Astrocyte of the hippocampus (primary cell): ENCODE measurements at regions not wholly inside any gene's neighbourhood (a gene's known extent, or its start where the extent isn't known, plus 50 kb on each side); places are given as distances from the start of the nearest gene placed in this dataset.

ENCODE experiments used
- DNase-seq: peaks from one replicate; pipeline ENCODE4 v3.0.0; 2011; ENCODE audit warnings: low read depth, low spot score

DNA sequence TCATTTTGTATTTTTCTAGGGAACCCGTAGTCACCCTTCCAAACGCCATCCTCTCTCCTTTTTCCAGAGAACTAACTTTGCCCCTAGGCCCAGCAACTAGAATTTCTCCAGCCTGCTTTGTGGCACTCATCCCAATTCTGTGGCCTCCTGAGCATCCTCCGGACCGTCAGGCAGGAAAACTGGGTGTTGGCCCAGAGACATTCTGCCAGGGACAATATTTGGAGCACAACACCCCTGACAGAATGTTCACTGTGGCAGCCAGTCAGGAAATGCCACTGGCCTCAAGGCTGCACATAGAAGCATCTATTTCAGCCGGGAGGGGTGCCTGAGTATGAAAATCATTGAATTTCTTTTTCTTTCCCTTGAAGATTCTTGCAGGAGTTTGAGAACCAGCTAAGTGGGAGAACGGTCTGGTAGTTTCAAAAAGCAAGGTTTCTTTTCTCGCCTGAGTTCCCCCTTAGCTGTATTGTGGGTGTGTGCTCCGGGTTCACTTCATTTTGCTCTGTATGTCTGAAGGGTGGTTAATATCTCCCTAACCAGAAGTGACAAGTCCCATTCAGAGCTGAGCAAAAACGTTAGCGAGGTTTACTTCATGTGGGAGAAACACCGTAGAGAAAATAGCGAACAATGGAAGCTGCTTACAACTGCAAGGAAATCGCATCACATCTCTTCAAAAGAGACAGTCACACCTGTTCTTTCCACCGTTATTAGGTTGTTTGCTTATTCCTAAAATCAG is 108.1 kb upstream of the TPM1 start:
- DNase-seq = no peak

DNA sequence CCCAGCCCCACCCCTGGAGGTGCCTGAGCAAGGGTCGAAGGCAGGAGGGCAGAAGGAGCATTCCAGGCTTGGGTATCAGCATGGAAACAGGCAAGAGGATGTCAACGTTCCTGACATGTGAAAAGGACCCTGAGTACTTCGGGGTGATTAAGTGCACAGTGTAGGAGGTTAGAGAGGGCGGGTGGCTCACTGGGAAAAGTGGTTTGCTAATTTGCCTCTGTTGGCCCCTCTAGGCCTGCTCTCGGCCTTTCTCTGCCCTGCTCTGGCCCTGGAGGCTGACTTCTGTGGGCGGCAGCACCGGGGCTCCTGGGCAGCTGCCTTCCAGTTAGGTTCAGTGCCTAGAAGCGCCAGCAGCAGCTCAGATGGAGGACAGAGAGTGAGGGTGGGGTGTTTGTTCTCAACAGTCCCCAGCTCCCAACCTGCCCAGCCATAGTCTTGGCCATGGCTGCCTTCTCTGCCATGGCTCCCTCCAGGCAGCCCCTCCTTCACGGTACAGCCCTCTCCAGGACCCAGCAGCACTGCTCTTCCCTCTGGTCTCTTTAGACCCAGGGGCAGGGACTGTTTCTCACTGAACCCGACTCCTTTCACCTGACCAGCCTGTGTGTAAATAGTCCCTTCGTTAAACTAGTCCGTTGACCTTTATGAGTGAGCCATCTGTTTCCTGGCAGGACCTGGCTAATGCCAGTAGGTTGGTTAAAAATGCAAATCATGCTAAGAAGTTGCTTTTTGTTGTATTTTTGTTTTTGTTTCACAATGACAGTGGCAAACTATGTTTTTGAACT is 107.1 kb upstream of the TPM1 start:
- DNase-seq = no peak

DNA sequence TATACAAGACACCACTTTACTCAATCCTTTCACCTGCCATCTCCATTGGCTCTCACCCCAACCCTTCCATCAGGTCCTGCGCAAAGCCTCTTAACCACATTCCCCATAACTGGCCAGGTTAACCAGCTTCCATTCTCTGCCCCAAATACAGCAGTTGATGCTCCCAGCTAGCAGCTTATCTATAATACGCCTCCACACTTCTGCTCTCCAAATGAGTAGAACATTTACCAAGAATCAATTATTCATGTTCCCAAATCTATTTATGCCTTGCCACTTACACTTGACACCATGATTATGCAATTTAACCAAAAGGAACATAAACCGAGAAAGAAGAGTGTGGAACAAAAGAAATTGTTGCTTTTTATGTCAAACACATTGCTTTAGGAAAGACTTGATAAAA is 103.7 kb upstream of the TPM1 start:
- no peak for DNase-seq

DNA sequence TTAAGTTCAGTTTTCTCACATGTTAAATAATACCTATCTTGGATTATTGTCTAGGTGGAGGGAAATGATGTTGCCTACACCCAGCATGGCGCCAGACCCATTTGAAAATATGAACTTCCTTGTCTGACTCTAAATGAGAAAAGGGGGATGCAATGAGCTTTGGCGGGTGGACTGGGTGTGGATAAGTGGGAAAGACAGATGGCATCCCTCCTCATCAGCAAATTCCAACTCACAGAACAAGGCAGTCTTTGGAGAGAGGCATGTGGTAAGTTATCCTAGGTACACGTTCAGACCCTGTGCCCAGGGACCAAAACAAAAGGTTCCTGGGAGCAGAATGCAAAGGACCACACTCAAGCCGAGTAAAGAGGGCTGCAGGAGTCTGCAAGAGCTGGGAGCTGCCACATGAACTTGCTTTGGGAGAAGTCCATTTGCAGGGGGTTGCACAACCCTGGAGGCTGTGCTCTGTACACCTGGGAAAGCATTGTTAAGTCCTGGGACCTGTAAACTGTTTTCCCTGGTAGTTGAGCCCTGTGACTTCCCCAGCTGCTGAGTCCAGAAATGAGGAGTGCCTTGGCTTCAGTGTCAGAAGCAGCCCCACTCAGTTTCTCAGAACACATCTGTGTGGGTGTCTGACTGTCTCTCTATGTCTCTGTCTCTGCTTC is 102.3 kb upstream of the TPM1 start:
- DNase-seq = no peak

DNA sequence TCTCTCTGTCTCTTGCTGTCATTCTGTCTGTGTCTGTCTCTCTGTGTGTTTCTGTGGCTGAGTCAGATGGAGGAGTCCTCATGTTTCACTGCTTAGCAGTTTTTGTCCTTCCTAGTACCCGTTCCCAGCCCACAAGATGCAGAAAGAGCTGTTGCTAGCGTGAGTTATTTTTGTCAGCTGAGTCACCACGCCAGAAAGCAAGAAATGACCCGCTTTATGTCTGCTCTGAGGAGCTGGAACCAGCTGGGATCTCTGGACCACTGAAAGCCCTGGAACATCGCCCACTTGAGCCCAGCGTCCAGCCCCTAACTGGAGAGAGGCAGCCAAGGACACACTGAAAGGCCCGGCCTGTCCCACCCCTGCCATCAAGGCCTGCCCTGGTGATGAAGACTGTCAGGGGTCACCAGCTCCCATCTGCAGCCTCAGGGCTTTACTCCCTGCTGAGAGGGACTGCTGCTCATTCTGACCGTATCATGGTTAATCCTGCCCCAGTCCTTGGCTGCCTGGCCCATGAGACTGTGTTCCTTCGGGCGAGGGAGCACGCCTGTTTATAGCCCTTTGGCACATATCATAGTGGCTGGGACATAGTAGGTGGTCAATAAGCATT is 101.7 kb upstream of the TPM1 start:
- peak; percentile 96 for DNase-seq

DNA sequence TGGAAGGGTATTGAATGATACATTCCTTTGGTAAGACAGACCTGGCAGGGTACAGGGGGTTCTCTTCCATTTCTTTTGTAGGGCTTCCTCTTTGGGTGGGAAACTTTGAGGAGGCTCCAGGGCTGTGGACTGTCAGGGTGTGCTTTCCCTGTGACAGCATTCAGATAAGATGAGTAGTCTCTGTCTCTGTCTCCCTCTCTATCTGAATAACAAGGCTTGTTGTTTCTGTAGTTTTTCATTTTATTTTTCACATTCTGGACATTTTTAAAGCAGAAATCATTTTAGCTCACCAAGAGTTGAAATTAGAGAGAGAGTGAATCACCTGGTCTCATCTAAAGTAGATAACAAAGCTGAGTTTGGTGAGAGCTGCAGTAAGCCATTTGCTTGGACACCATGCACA is 100.8 kb upstream of the TPM1 start:
- no peak for DNase-seq

DNA sequence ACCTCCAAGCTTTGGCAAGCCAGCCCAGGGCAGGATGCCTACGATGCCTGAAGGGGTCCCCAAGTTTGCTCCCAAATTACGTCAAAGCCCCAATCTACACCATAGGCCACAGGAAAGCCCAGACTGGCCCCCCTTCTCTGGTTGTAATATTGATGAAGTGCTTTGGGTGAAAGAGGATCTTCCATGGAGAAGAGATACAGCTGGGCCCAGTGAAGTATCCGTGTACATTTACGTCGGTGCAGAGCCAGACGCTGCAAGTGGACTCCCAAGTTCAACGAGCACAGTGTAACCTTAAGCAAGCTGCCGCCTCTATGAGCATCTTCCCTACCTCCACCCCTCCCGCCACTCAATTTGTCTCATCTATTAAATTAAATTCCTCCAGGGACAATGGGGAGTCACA is 100.1 kb upstream of the TPM1 start:
- no peak for DNase-seq

DNA sequence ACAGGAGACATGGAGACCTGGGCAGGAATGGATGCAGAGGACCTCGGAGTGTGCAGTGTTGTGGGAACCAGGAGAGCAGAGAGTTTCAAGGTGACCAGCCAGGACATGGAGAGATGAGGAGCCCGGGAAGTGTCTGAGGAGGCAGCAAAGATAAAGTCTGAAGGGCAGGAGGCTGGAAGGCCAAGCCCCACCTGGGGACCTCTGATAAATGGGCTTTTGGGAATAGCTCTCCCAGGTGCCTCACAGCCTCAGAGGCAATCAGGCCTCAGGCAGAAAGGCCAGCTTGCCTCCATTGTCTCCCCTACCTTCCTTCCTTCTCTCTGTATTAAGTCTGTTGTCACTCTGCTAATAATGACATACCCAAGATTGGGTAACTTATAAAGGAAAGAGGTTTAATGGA is 97.5 kb upstream of the TPM1 start:
- no peak for DNase-seq

DNA sequence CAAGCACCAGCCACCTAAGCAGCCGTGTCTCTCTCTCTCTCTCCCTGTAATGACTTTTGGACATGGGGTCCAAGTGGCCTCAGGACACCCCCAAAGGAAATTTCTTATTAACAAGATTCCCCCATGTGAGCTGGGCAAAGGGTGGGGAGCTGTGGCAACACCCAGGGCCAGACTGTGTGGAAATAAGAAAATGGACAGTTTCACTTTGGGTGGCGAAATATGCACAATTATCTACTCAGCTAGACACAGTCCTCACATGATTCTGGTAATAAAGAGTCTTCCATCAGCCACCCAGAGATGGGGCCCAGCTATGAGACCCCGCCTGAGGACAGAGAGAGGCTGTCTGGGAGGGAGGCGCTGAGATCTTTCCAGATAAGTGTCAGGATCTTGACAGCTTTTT is 96.8 kb upstream of the TPM1 start:
- no peak for DNase-seq

DNA sequence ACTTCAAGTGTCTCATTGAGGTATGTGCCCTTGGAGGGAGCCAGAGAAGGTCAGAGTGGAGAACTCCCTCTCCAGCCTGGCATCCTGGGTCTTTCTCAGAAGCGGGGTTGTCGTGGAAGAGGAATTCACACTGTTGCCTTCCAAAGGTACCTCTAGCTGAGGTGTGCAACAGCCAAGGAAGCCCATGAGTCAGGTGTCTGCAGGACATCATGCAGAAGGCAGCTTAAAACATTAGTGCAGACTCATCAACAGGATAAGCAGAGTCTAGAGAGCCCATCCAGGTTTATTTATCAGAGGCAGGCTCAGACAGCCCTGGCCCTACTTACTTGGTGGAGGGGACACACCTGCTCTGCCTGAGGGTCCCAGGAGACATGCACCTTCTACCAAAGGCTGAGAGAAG is 95.6 kb upstream of the TPM1 start:
- no peak for DNase-seq

DNA sequence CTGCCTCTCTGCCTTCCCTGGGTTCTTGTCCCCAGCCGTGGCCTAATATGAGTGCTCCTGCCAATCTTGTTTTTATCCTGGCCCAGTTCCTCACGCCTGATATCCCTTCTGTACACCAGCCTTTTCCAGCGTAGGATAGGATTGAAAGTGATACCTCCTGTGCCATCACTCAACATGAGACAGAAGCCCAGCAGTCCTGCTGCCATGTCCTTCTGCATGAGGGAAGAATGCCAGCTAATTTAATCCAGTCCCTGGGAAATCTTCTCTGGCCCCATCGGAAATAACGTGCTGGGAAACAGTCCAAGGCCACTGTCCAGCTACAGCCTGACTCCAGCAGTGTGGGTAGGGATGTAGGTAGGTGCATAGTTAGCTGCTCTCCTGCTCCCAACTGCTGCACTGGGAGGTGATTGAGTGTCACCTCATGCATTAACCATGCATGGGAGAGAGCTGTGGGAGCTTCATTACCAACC is 92.0 kb upstream of the TPM1 start:
- DNase-seq = no peak

DNA sequence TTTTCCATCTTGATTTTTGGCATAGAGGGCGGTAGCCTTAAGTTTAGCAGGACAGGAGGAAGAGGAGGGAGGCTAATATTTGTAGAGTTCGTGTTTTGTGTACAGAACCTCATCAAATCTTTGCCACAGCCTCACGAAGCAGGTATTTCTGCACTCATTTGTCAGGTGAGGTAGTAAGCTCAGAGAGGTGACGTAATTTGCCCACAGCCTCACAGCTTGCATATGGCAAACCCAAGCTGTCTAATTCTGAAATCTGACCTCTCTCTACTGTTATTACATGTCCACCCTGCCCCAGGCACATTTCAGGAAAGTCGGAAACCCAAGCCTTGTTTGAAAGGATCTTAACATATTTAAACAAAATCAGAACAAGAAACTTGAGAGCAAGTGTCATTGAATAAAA is 91.1 kb upstream of the TPM1 start:
- DNase-seq = no peak

DNA sequence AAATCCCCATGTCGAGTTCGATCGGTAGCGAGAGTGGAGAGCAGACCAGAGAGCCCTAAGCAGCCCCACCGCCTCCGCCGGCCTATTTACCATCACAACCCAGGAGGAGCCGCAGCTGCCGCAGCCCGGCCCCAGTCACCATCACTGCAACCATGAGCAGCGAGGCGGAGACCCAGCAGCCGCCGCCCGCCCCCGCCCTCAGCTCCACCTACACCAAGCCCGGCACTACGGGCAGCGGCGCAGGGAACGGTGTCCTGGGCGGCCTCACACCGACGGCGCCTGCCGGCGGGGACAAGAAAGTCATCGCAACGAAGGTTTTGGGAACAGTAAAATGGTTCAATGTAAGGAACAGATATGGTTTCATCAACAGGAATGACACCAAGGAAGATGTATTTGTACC is 89.5 kb upstream of the TPM1 start:
- no peak for DNase-seq

DNA sequence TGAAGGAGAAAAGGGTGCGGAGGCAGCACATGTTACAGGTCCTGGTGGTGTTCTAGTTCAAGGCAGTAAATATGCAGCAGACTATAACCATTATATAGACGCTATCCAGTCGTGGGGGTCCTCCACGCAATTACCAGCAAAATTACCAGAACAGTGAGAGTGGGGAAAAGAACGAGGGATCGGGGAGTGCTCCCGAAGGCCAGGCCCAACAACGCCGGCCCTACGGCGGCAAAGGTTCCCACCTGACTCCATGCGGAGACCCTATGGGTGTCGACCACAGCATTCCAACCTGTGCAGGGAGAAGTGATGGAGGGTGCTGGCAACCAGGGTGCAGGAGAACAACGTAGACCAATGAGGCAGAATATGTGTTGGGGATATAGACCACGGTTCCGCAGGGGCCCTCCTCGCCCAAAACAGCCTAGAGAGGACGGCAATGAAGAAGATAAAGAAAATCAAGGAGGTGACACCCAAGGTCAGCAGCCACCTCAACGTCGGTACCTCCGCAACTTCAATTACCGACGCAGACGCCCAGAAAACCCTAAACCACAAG is 89.0 kb upstream of the TPM1 start:
- DNase-seq = no peak

DNA sequence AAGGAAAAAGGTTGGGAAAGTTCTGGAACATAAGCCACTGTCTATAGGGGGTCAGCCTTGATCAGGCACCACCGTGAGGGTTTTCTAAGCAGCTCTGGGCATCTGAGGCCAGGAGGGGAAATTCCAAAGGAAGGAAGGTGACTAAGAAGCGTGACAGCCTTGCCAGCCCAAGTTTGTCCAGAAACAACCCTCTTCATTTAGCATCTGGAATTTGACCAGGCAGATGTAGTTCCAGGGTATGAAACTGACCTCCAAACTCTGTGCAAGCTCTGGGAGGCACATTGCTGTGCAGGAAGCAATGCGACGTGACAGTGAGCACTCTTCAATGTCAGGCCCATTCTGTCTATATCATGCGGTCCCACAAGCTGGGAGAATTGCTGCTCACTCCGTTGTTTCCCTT is 85.4 kb upstream of the TPM1 start:
- peak; percentile 30 for DNase-seq

DNA sequence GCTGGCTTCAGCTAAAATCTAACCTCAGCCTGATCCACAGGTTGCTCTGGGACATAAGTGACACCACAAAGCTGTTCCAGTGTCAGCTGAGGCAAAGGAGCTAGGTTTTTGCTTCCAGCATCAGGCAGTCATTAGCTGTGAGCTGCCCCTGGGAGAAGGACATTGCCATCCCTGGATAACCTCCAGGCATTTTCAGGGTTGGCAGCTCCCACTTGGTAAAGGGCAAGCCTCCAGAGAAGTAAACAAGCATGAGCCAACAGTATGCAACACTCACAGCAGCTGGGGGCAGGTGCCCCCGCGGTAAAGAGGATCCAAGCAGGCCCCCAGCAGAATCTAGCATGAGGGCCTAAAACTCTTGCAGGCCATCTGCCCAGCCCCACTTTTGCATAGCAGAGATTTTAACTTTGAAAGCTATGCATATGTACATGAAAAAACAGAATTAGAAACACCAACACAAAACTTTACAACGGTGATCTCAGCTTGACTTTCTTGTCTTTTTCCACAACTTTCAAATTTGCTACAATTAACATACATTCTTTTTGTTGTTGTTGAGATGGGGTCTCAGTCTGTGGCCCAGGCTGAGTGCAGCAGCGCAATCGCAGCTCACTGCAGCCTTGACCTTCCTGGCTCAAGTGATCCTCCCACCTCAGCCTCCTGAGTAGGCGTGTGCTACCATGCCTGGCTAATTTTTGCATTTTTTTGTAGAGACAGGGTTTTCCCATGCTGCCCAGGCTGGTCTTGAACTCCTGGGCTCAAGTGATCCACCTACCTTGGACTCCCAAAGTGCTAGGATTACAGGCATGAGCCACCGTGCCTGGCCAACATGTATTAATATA is 83.8 kb upstream of the TPM1 start:
- peak; percentile 57 for DNase-seq

DNA sequence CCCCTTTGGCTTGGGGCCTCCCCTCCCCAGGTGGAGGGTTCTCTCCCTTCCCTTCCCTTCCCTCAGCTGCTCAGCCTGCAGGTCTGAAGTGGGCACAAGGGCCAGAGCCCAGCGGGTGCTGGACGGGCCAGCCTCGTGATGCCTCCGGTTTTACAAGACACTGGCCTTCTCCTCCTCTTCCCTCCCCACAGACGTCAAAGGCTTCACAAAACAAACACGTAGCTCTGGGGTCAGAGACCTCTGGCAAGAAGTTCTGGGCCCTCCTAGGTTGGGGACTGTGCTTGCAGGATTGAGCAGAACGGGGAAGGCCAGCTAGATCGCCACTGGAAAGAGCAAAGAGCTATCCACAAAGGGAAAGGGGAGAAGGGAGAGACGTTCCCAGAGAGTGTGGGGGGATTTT is 81.4 kb upstream of the TPM1 start:
- DNase-seq = no peak

DNA sequence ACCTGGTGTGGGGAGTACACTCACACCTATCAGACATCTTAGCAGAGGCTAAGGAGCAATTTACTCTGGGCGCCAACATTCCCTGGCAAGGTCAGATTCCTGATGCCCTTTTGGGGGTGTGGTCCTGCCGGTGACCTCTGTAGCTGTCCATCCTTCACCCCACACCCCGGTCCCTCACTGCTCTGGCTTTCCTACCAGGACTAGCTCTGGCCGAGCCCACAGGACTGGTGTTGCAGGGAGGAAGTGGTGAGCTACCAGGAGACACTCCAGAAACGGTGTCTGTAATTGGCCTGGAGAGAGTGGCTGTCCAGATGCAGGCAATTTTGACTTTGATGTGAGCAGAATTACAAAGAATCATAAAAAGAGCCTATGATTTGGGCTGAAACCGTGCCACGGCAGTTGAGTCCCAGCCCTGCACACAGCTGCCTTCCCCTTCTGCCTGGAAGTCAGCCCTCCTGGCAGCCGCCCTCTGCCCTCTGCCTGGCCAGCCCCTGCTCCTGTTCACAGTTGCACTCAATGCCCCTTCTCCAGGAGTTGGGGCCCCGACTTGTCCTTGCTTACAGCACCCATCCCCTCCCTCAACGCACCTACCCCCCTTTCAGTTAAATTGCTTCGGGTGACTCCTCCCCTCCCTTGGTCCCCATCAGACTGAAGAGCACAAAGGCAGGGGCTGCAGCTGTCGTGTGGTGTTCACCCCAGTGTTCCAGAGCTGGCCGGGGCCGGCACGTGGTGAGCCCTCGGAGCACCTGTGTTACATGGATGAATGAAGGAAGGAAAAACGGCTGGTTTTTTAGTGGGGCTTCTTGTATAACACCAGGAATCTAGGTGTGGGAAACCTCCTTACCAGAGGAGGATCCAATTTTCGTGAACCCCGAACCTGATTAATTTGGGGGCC is 80.2 kb upstream of the TPM1 start:
- no peak for DNase-seq

DNA sequence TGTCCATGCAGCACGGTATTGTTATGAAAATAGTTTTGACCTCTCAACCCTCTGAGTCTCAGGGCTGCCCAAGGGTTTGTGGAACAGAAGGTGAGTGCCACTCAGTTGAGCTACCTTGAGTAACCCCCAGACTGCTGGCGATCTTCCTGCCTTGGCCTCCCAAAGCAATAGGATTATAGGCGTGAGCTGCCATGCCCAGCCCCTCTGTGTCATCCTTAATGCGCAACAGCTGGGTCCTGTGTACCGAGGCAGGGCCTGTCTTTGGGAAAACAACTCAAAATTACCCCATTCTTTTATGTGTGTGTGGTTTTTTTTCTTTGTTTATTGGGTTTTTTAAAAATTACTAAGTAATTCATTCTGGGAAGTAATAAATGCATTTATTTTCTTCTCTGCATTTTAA is 78.3 kb upstream of the TPM1 start:
- no peak for DNase-seq
